A549 (cell line): ENCODE measurements at regions not wholly inside any gene's neighbourhood (a gene's known extent, or its start where the extent isn't known, plus 50 kb on each side); places are given as distances from the start of the nearest gene placed in this dataset.

Source experiments
- ATAC-seq, 2 experiments: fragments of 200-7000 bp in 1 of 2; fragments of >200 bp in 1 of 2; cut with Nextera tagmentation in 1 of 2; cut with Tn5 transposase in 1 of 2; 3 replicates each; pipeline versions ENCODE4 v1.8.0 to v1.9.1; 2018 to 2020; ENCODE audit warnings: mild to moderate bottlenecking in 1 of 2, moderate library complexity in 1 of 2
- CTCF ChIA-PET: fragments of 300-600 bp; sonication (Branson Sonifier 250); formaldehyde crosslinking; extraction: SDS; loops from one replicate; lab custom pipeline; 2021; ENCODE audit warnings: antibody characterized with exemption, inconsistent platforms; lab: Yijun Ruan, JAX
- POLR2A ChIA-PET: fragments of 350-600 bp; formaldehyde crosslinking; extraction: SDS; loops from one replicate; lab custom pipeline; 2021; ENCODE audit warnings: antibody characterized with exemption, inconsistent platforms; lab: Yijun Ruan, JAX
- DNase-seq, 2 experiments: peaks; one replicate each; pipeline versions ENCODE4 v3.0.0 to v3.0.0-alpha.2; 2011 to 2016; ENCODE audit warnings: low read depth in 1 of 2, low spot score in 1 of 2
- FAIRE-seq: peaks from 2 replicates; lab custom pipeline; 2011; peaks lifted over from hg19 to GRCh38; lab: Jason Lieb, UNC
- H3K27ac ChIP-seq, 2 experiments: fragments of >200 bp; sonication (Bioruptor Twin); formaldehyde crosslinking; 3 replicates each; pipeline ENCODE4 v1.5.1; 2016 to 2017
- H3K4me1 ChIP-seq: fragments of >200 bp; sonication (Bioruptor Twin); formaldehyde crosslinking; 3 replicates; pipeline ENCODE4 v1.6.1; 2016
- H3K4me2 ChIP-seq: fragments of >200 bp; sonication (Bioruptor Twin); formaldehyde crosslinking; 3 replicates; pipeline ENCODE4 v1.6.1; 2016
- H3K4me3 ChIP-seq: fragments of >200 bp; sonication (Bioruptor Twin); formaldehyde crosslinking; 3 replicates; pipeline ENCODE4 v1.5.1; 2016
- H3K9me3 ChIP-seq: fragments of >200 bp; sonication (Bioruptor Twin); formaldehyde crosslinking; 3 replicates; pipeline ENCODE4 v1.6.1; 2016
- CBX8 ChIP-seq: fragments of 200-600 bp; sonication (generic); IDR thresholded peaks from 2 replicates; pipeline ENCODE4 v1.6.1; 2016
- CHD2 ChIP-seq: fragments of 150-350 bp; IDR thresholded peaks from 2 replicates; pipeline ENCODE4 v1.6.1; 2014; ENCODE audit warnings: low read length; ENCODE audit not compliant: partially characterized antibody
- CTCF ChIP-seq: fragments of >200 bp; sonication (Bioruptor Twin); formaldehyde crosslinking; IDR thresholded peaks from 3 replicates; pipeline ENCODE4 v1.5.1; 2016
- EHMT2 ChIP-seq: fragments of 200-600 bp; sonication (generic); IDR thresholded peaks from 2 replicates; pipeline ENCODE4 v1.6.1; 2016; ENCODE audit warnings: antibody characterized with exemption, low read depth, mild to moderate bottlenecking, moderate library complexity
- FOSB ChIP-seq: fragments of 250-450 bp; sonication (Bioruptor Pico); IDR thresholded peaks from 2 replicates; pipeline ENCODE4 v1.5.0; 2020; ENCODE audit warnings: mild to moderate bottlenecking, moderate library complexity
- GATA3 ChIP-seq: IDR thresholded peaks from 2 replicates; pipeline ENCODE4 v1.6.1; 2012; ENCODE audit warnings: borderline replicate concordance
- HMGXB4 ChIP-seq: fragments of 250-450 bp; sonication (Bioruptor Pico); IDR thresholded peaks from 2 replicates; pipeline ENCODE4 v1.5.0; 2021; ENCODE audit warnings: mild to moderate bottlenecking, moderate library complexity, borderline replicate concordance
- MAZ ChIP-seq: fragments of 150-350 bp; IDR thresholded peaks from 2 replicates; pipeline ENCODE4 v1.6.1; 2014; ENCODE audit warnings: antibody characterized with exemption, low read depth, low read length, borderline replicate concordance
- NPAS2 ChIP-seq: fragments of 250-450 bp; sonication (Bioruptor Pico); IDR thresholded peaks from 2 replicates; pipeline ENCODE4 v1.8.0; 2022; ENCODE audit warnings: mild to moderate bottlenecking, moderate library complexity, borderline replicate concordance
- PBX3 ChIP-seq: IDR thresholded peaks from 2 replicates; pipeline ENCODE4 v1.6.1; 2012
- RAD21 ChIP-seq, 2 experiments: fragments of >200 bp in 1 of 2; sonication (Bioruptor Twin) in 1 of 2; formaldehyde crosslinking in 1 of 2; IDR thresholded peaks in 1 of 2; conservative IDR thresholded peaks in 1 of 2; 2 replicates in 1 of 2; 3 replicates in 1 of 2; pipeline ENCODE4 v1.6.1; 2012 to 2018; ENCODE audit warnings: inconsistent platforms in 1 of 2
- REST ChIP-seq: fragments of 200-600 bp; sonication (generic); IDR thresholded peaks from 2 replicates; pipeline ENCODE4 v1.6.1; 2016; ENCODE audit warnings: antibody characterized with exemption, mild to moderate bottlenecking, moderate library complexity
- SMC3 ChIP-seq: fragments of >200 bp; sonication (Bioruptor Twin); formaldehyde crosslinking; IDR thresholded peaks from 3 replicates; pipeline ENCODE4 v1.6.1; 2018; ENCODE audit warnings: inconsistent platforms
- WGBS: methylation state at CpG from one replicate; pipeline ENCODE4 v1.1.6; 2017; ENCODE audit errors: missing lambda C conversion rate; 5-methylcytosine and 5-hydroxymethylcytosine counted together

- TF ChIP-seq RAD21 (conservative IDR thresholded peaks at IDR 0.05 in 1 of 2, IDR thresholded peaks at IDR 0.05 in 1 of 2) (peak; percentile 52 to 65), REST (no peak), CHD2 (no peak), MAZ (no peak), SMC3 (peak; percentile 42; the same call in 2 of the 3 replicates), CTCF (peak; percentile 45)
- H3K4me3 ChIP-seq, result no peak overlapping the region
- ChIA-PET POLR2A (no interaction called here), CTCF (interaction anchor here (0.6 to 1.8 kb wide), 21 partner anchors 8 to 1967 kb away, joined by 3 to 8 read pairs (median 4); no protein-coding TSS in a partner anchor)
- FAIRE-seq (no peak), ATAC-seq (no peak), DNase-seq (peak in 1 of 2 experiments; percentile 3)
- no peaks in the 10 kb centered on the region for H3K9me3 ChIP-seq
- 0% methylated on average over 1 of the region's 1 CpG for WGBS
- H3K4me1 ChIP-seq, result no peaks in the 10 kb centered on the region
- no peak overlapping the region for H3K4me2 ChIP-seq
- no peak overlapping the region for H3K27ac ChIP-seq
Observed at GRCh38 chr6:8499540-8499939, 64.2 kb upstream of the SLC35B3 start.

GRCh38 chr6:8494730-8495129, 59.4 kb upstream of the SLC35B3 start:
- Histone ChIP-seq H3K9me3 (no peaks in the 10 kb centered on the region), H3K27ac (no peak overlapping the region), H3K4me2 (no peak overlapping the region), H3K4me1 (no peaks in the 10 kb centered on the region), H3K4me3 (no peak overlapping the region)
- FAIRE-seq (no peak), ATAC-seq (no peak), DNase-seq (no peak)
- CTCF ChIA-PET, result no interaction called here
- WGBS, result 44% methylated on average over 5 of the region's 5 CpGs
- TF ChIP-seq CBX8, result no peak
- no peak for TF ChIP-seq PBX3
- TF ChIP-seq NPAS2 (CRISPR knock-in tag), result no peak
- TF ChIP-seq SMC3, result no peak
- no peak for TF ChIP-seq HMGXB4
- no peak for TF ChIP-seq EHMT2
- no peak for TF ChIP-seq RAD21 (conservative IDR thresholded peaks at IDR 0.05 in 1 of 2, IDR thresholded peaks at IDR 0.05 in 1 of 2)
- no peak for TF ChIP-seq FOSB (CRISPR knock-in tag)
- no peak for TF ChIP-seq GATA3
- POLR2A ChIA-PET, result no interaction called here
